ENCODE measurements at regions not wholly inside any gene's neighbourhood (a gene's known extent, or its start where the extent isn't known, plus 50 kb on each side); places are given as distances from the start of the nearest gene placed in this dataset.

DNA sequence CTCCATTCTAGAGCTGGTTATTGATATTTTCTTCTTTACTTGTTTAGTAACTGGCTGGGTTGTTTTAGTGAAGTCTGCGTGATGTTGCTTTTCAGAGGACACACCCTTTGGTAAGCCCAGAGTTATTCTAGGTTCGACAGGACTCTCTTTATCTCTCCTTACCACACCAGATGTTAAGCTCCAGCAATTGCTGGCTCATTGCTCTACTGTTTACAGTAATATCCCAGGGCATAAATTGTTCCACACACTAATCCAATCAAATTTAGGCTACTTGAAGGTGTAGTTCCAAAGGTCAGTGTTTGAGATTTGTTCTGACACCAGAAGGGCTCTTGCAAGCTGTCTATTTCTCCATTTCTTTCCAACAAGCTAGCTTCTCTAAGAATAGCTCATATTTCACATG is 506.6 kb downstream of the NR4A2 start (continued):
- TF ChIP-seq NR1H2 (CRISPR knock-in tag; IDR thresholded peaks at IDR 0.05) (no peak), EMX1 (CRISPR knock-in tag; IDR thresholded peaks at IDR 0.05) (no peak), KAT7 (CRISPR knock-in tag; IDR thresholded peaks at IDR 0.05; ENCODE audit: borderline replicate concordance) (no peak), SP1 (CRISPR knock-in tag; conservative IDR thresholded peaks at IDR 0.05) (no peak), GRHL2 (CRISPR knock-in tag; IDR thresholded peaks at IDR 0.05; ENCODE audit: insufficient replicate concordance, severe bottlenecking) (no peak)
- TF ChIP-seq, protein P1, sequence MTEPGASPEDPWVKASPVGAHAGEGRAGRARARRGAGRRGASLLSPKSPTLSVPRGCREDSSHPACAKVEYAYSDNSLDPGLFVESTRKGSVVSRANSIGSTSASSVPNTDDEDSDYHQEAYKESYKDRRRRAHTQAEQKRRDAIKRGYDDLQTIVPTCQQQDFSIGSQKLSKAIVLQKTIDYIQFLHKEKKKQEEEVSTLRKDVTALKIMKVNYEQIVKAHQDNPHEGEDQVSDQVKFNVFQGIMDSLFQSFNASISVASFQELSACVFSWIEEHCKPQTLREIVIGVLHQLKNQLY (CRISPR knock-in tag; IDR thresholded peaks at IDR 0.05) = no peak

GRCh38 chr2:155815851-155816250 is 516.7 kb downstream of the NR4A2 start:
- ATAC-seq (peak; percentile 96), DNase-seq (ENCODE audit: low spot score) (peak; percentile 44)
- Mint-ChIP-seq H3K4me3 (no peak overlapping the region), H3K9me3 (peaks cover 24% of the 10 kb centered on the region), H3K4me1 (peaks cover 10% of the 10 kb centered on the region; the same call in 1 of the 2 replicates), H3K27me3 (ENCODE audit: low read depth) (no peaks in the 10 kb centered on the region), H3K36me3 (peaks cover 23% of the 10 kb centered on the region), H3K27ac (no peak overlapping the region)
- CTCF ChIA-PET = interaction anchor here (0.9 to 1.8 kb wide), 18 partner anchors 10 to 455 kb away, joined by 3 to 24 read pairs (median 5); no protein-coding TSS in a partner anchor
- TF ChIP-seq ZNF671 (CRISPR knock-in tag; IDR thresholded peaks at IDR 0.05) (no peak), SMAD4 (CRISPR knock-in tag; IDR thresholded peaks at IDR 0.05) (no peak), ELF4 (CRISPR knock-in tag; IDR thresholded peaks at IDR 0.05; ENCODE audit: low read depth) (no peak), HMGXB4 (CRISPR knock-in tag; IDR thresholded peaks at IDR 0.05) (no peak), NR2C2 (CRISPR knock-in tag; IDR thresholded peaks at IDR 0.05) (no peak)
- POLR2A ChIA-PET = no interaction called here

DNA sequence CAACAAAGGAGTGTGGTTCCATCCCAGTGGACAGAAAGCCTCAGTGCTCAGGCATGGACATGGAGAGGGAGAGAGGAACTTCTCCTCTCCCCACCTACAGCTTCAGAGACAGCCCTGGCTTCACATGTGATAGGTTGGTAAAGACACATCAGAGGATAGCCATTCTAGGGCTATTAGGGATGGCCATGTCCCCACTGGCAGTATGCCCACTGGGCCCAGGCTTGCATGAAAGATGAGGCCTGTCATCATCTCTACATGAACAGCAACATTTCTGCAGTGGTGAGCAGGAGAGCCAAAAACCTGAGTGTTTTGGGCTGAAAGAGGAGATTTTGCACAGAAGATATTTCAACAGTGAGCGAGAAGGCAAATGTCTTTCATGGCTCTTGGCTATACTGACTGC is 517.2 kb downstream of the NR4A2 start:
- peaks cover 20% of the 10 kb centered on the region for H3K36me3 Mint-ChIP-seq
- no peak for DNase-seq (ENCODE audit: low spot score)

GRCh38 chr2:155810411-155810810 is 522.1 kb downstream of the NR4A2 start:
- CTCF ChIA-PET = no interaction called here

More for the DNA sequence above, 517.2 kb downstream of the NR4A2 start:
- ATAC-seq = no peak
- Mint-ChIP-seq H3K4me1 (peaks cover 10% of the 10 kb centered on the region; the same call in 1 of the 2 replicates), H3K9me3 (peaks cover 20% of the 10 kb centered on the region), H3K4me3 (no peak overlapping the region), H3K27ac (no peak overlapping the region), H3K27me3 (ENCODE audit: low read depth) (no peaks in the 10 kb centered on the region)
- POLR2A ChIA-PET = no interaction called here
- TF ChIP-seq NR2C2 (CRISPR knock-in tag; IDR thresholded peaks at IDR 0.05) (no peak), JUN (CRISPR knock-in tag; IDR thresholded peaks at IDR 0.05) (no peak), FOXK1 (CRISPR knock-in tag; IDR thresholded peaks at IDR 0.05) (no peak)
- CTCF ChIA-PET = interaction anchor here (0.9 to 1.8 kb wide), 16 partner anchors 10 to 455 kb away, joined by 3 to 24 read pairs (median 5); no protein-coding TSS in a partner anchor

More at GRCh38 chr2:155810411-155810810, 522.1 kb downstream of the NR4A2 start:
- no peak overlapping the region for H3K27ac Mint-ChIP-seq
- POLR2A ChIA-PET = no interaction called here
- H3K4me1 Mint-ChIP-seq = peaks cover 2% of the 10 kb centered on the region; the same call in 1 of the 2 replicates
- DNase-seq (ENCODE audit: low spot score) = no peak
- H3K27me3 Mint-ChIP-seq (ENCODE audit: low read depth) = no peaks in the 10 kb centered on the region
- ATAC-seq = no peak
- H3K36me3 Mint-ChIP-seq = no peaks in the 10 kb centered on the region
- peaks cover 4% of the 10 kb centered on the region; the same call in 1 of the 2 replicates for H3K9me3 Mint-ChIP-seq
- TF ChIP-seq, protein P2, sequence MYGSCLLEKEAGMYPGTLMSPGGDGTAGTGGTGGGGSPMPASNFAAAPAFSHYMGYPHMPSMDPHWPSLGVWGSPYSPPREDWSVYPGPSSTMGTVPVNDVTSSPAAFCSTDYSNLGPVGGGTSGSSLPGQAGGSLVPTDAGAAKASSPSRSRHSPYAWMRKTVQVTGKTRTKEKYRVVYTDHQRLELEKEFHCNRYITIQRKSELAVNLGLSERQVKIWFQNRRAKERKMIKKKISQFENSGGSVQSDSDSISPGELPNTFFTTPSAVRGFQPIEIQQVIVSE (CRISPR knock-in tag; IDR thresholded peaks at IDR 0.05; ENCODE audit: borderline replicate concordance) = no peak
- TF ChIP-seq ZNF416 (CRISPR knock-in tag; IDR thresholded peaks at IDR 0.05) (no peak), IRF2 (CRISPR knock-in tag; IDR thresholded peaks at IDR 0.05; ENCODE audit: borderline replicate concordance, low read depth) (no peak), EMX1 (CRISPR knock-in tag; IDR thresholded peaks at IDR 0.05) (no peak), ATF1 (CRISPR knock-in tag; IDR thresholded peaks at IDR 0.05) (no peak), STAT6 (CRISPR knock-in tag; conservative IDR thresholded peaks at IDR 0.05; ENCODE audit: low read depth) (no peak), MYBL2 (CRISPR knock-in tag; IDR thresholded peaks at IDR 0.05) (no peak), ESRRA (CRISPR knock-in tag; IDR thresholded peaks at IDR 0.05; ENCODE audit: borderline replicate concordance) (no peak), ZBTB43 (CRISPR knock-in tag; IDR thresholded peaks at IDR 0.05) (no peak)
- H3K4me3 Mint-ChIP-seq = no peak overlapping the region
